Small intestine (tissue), 7 donors: ENCODE measurements at regions not wholly inside any gene's neighbourhood (a gene's known extent, or its start where the extent isn't known, plus 50 kb on each side); places are given as distances from the start of the nearest gene placed in this dataset.

Source experiments
- DNase-seq, 2 donors: peaks; one replicate each; pipeline versions ENCODE4 v3.0.0 to v3.0.0-alpha.2; 2013
- FAIRE-seq: peaks from 2 replicates; lab custom pipeline; 2012; peaks lifted over from hg19 to GRCh38; lab: Jason Lieb, UNC
- H3K27ac ChIP-seq, 3 donors: one replicate each; pipeline ENCODE4 v1.5.1; 2013; ENCODE audit warnings: low read length in 2 of 3, mild to moderate bottlenecking in 2 of 3, control low read depth in 1 of 3, inconsistent platforms in 1 of 3, low read depth in 1 of 3, moderate library complexity in 1 of 3
- H3K27me3 ChIP-seq, 3 donors: one replicate each; pipeline ENCODE4 v1.6.1; 2013; ENCODE audit warnings: low read length in 3 of 3, inconsistent platforms in 1 of 3; ENCODE audit not compliant: control insufficient read depth in 3 of 3, insufficient read depth in 3 of 3
- H3K36me3 ChIP-seq, 3 donors: one replicate each; pipeline ENCODE4 v1.6.1; 2013; ENCODE audit warnings: low read length in 3 of 3, inconsistent platforms in 1 of 3, low read depth in 1 of 3, mild to moderate bottlenecking in 1 of 3, moderate library complexity in 1 of 3; ENCODE audit not compliant: control insufficient read depth in 3 of 3, insufficient read depth in 2 of 3
- H3K4me1 ChIP-seq, 3 donors: one replicate each; pipeline ENCODE4 v1.6.1; 2013; ENCODE audit warnings: low read length in 2 of 3, inconsistent platforms in 1 of 3, low read depth in 1 of 3, mild to moderate bottlenecking in 1 of 3, moderate library complexity in 1 of 3; ENCODE audit not compliant: control insufficient read depth in 3 of 3, insufficient read depth in 2 of 3
- H3K4me3 ChIP-seq, 3 donors: one replicate each; pipeline ENCODE4 v1.5.1; 2013; ENCODE audit warnings: low read length in 3 of 3, control low read depth in 1 of 3, inconsistent platforms in 1 of 3, low read depth in 1 of 3, mild to moderate bottlenecking in 1 of 3, moderate library complexity in 1 of 3
- H3K9me3 ChIP-seq, 2 donors: one replicate each; pipeline ENCODE4 v1.6.1; 2013; ENCODE audit warnings: low read depth in 1 of 2, low read length in 1 of 2; ENCODE audit not compliant: control insufficient read depth in 2 of 2, insufficient read depth in 1 of 2
- WGBS, 3 donors: extraction: QIAGEN DNeasy Blood & Tissue Kit; methylation state at CpG; one replicate each; pipeline ENCODE4 v1.1.7; 2013; 5-methylcytosine and 5-hydroxymethylcytosine counted together
- donor health status: healthy with polysubstance abuse.
- donor health status: control.
- donor health status: control.
- donor health status: Bipolar disorder and iron deficiency.
- donor health status: healthy.

DNA sequence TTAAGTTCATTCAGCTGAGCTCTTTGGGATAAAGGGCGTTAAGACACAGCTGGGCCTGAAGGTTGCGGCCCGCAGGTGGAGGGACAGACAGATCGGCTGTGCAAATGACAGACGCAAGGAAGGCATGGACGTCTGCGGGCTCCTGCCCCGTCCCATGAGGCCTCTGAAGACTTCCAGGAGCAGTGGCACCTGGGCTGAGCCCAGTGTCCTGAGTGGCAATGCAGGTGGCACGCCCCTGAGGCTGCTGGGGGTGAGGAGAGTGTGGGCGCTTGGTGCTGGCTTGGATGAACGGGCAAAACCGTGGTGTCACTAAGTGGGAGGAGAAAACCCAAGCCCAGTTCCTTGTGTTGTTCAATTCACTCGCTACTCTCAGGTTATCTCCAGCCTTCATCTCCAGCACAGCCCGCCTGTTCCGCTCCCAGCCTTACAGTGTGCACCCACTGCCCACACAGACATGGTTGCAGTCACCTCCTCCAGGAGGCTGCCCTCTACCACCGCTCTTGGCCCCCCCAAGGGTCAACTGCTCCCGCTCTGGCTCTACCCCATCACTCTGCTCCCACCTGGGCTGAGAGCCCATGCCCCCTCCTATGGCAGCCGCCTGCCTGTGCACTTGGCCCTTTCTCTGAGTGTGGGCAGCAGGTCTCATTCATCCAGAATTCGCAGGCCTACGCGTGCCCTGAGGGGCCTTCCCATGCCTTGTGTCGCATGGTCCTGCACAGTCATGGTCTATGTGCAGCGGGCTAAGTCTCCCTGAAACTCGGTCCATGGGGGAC, 50.3 kb downstream of the PTGR3 start:
- H3K4me1 ChIP-seq: no peaks in the 10 kb centered on the region
- no peak overlapping the region for H3K27ac ChIP-seq
- H3K36me3 ChIP-seq: no peaks in the 10 kb centered on the region
- 92 to 95% (median 93%) methylated on average over 24 of the region's 24 CpGs for WGBS, 3 donors
- FAIRE-seq: no peak
- no peak for DNase-seq
- H3K9me3 ChIP-seq: peaks cover 0 to 18% of the 10 kb centered on the region in 2 donors
- H3K4me3 ChIP-seq: no peak overlapping the region
- peaks cover 0 to 7% (median 0%) of the 10 kb centered on the region in 3 donors for H3K27me3 ChIP-seq

DNA sequence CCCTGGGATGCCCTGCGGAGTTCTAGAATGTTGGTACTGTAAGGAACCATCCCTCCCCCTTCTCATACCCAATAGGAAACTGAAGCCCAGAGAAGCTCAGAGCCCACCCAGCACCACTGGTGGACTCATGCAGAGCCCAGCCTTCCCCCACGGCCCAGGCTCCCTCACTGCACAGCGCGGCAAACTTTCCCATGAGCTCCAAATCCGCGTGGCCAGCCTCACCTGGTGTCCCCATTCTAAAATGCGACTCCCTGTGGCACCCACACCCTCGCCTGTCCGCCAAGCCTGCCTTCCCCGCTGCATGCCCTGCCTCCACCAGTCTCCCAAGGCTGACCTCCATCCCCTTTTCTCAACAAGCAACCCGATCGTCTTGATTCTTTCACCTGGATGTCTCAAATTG, 51.1 kb downstream of the PTGR3 start:
- Histone ChIP-seq H3K4me1 (no peaks in the 10 kb centered on the region), H3K27me3 (peaks cover 0 to 7% (median 0%) of the 10 kb centered on the region in 3 donors), H3K36me3 (no peaks in the 10 kb centered on the region), H3K4me3 (no peak overlapping the region), H3K9me3 (peaks cover 0 to 18% of the 10 kb centered on the region in 2 donors), H3K27ac (no peak overlapping the region)
- no peak for DNase-seq
- no peak for FAIRE-seq
- WGBS, 3 donors: 87 to 97% (median 95%) methylated on average over 12 of the region's 12 CpGs

DNA sequence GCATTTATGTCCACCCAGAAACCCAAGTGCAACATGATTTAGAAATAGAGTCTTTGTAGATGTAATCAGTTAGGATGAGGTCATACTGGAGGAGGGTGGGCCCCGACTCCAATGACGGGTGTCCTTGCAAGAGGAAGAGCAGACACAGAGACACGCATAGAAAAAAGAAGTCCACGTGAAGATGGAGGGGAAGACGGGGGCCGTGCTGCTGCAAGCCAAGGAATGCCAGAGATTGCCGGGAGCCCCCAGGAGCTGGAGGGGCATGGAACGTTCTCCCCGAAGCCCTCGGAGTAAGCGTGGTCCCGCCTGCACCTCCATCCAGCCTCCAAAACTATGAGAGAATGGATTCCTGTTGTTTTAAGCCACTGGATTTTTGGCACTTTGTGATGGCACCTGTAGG, 51.6 kb downstream of the PTGR3 start:
- H3K9me3 ChIP-seq: peaks cover 0 to 18% of the 10 kb centered on the region in 2 donors
- H3K27ac ChIP-seq: no peak overlapping the region
- 91 to 93% (median 92%) methylated on average over 12 of the region's 12 CpGs for WGBS, 3 donors
- FAIRE-seq (no peak), DNase-seq (no peak)
- no peaks in the 10 kb centered on the region for H3K36me3 ChIP-seq
- H3K4me1 ChIP-seq: no peaks in the 10 kb centered on the region
- H3K27me3 ChIP-seq: peaks cover 0 to 7% (median 0%) of the 10 kb centered on the region in 3 donors
- no peak overlapping the region for H3K4me3 ChIP-seq

DNA sequence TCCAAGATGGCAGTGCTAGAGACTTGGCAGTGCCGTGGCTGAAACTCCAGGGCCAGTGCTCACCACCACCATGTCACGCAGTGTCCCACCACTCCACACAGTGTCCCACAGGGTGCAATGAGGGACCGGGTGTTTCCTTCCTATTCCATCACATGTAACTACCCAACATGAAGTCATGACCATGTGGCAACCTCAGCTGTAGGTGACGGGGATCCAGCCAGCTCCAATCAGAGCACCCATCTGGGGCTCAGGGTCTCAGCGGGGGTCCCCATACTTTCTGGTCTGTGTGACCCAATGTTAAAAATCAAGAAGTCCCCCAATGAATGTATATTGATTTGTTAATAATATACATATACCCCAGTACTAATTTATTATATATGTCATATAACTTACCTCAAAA, 52.1 kb downstream of the PTGR3 start:
- WGBS, 3 donors: 91 to 93% (median 92%) methylated on average over 5 of the region's 5 CpGs
- Histone ChIP-seq H3K4me1 (no peaks in the 10 kb centered on the region), H3K36me3 (no peaks in the 10 kb centered on the region), H3K4me3 (no peak overlapping the region), H3K9me3 (peaks cover 0 to 18% of the 10 kb centered on the region in 2 donors), H3K27ac (no peak overlapping the region), H3K27me3 (peaks cover 0 to 7% (median 0%) of the 10 kb centered on the region in 3 donors)
- DNase-seq (no peak), FAIRE-seq (no peak)

DNA sequence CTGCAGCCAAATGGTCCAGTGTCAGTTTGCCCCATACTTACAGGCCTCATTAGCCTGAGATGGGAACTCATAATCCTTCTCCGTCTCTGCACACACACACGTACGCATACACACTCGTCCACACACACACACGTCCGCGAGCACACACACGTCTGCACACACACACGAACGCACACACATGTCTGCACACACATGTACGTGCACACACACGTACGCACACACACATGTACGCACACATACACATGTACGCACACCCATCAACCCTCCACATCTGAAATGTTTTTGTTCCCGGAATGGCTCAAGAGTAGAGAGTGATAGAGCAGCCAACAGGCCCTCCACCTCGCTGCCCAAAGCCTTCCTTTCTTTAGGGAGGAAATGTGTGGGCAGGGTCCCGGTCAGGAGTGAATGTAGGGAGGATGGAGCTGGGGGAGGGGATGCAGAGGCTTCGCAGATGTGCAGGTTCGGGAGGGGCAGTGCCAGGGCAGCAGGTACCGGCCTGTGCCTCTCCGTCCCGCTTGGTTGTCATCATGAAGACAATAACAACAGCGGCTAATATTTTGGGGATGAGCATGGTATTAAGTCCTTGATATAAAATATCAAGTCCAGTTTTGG, 52.7 kb downstream of the PTGR3 start:
- no peak for DNase-seq
- H3K27ac ChIP-seq: no peak overlapping the region
- H3K4me3 ChIP-seq: no peak overlapping the region
- H3K36me3 ChIP-seq: no peaks in the 10 kb centered on the region
- 92 to 96% (median 92%) methylated on average over 24 of the region's 24 CpGs for WGBS, 3 donors
- peaks cover 0 to 18% of the 10 kb centered on the region in 2 donors for H3K9me3 ChIP-seq
- H3K27me3 ChIP-seq: peaks cover 0 to 7% (median 0%) of the 10 kb centered on the region in 3 donors
- FAIRE-seq: no peak
- no peaks in the 10 kb centered on the region for H3K4me1 ChIP-seq

DNA sequence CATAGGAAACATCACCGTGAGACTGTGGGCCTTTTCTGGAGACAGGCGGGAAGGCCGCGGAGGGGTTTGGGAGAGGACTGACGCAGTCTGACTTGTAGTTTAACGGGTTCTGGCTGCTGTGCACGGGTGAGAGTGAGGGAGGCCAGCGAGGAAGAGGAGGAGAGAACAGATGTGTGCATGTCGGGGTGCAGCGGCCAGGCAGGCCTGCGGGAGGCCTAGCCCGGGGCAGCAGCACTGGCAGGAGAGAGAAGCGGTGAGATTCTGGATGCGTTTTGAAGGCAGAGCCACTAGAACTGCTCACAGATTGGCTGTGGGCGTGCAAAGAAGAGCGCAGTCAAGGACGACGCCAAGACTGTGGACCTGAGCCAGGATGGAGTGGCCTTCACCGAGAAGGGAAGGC, 53.9 kb downstream of the PTGR3 start:
- FAIRE-seq (no peak), DNase-seq (no peak)
- Histone ChIP-seq H3K27me3 (peaks cover 0 to under 1% (median 0%) of the 10 kb centered on the region in 3 donors), H3K4me3 (no peak overlapping the region), H3K9me3 (peaks cover 0 to 18% of the 10 kb centered on the region in 2 donors), H3K36me3 (no peaks in the 10 kb centered on the region), H3K4me1 (no peaks in the 10 kb centered on the region), H3K27ac (no peak overlapping the region)
- 93 to 97% (median 94%) methylated on average over 19 of the region's 19 CpGs for WGBS, 3 donors

DNA sequence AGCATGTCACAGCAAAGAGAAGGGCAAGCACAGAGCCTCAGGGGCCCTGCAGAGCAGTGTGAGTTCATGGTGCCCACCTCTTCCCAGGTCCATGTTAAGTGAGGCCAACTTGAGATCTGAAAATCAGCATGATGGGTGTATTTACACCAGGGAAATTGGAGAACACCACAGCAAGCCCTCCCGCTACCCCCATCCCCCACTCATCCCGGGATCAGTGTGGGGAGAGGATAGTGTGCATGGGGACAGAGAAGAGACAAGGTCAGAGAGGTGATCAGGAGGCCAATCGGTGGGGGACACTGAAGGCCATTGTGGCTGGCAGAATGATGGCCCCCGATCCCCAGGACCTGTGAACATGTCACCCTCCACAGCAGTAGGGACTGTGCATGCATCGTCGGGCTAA, 54.7 kb downstream of the PTGR3 start:
- FAIRE-seq (no peak), DNase-seq (no peak)
- Histone ChIP-seq H3K36me3 (no peaks in the 10 kb centered on the region), H3K27me3 (no peaks in the 10 kb centered on the region), H3K27ac (no peak overlapping the region), H3K4me3 (no peak overlapping the region), H3K9me3 (peaks cover 0 to 18% of the 10 kb centered on the region in 2 donors), H3K4me1 (no peaks in the 10 kb centered on the region)
- WGBS, 3 donors: 91 to 94% (median 94%) methylated on average over 6 of the region's 6 CpGs

DNA sequence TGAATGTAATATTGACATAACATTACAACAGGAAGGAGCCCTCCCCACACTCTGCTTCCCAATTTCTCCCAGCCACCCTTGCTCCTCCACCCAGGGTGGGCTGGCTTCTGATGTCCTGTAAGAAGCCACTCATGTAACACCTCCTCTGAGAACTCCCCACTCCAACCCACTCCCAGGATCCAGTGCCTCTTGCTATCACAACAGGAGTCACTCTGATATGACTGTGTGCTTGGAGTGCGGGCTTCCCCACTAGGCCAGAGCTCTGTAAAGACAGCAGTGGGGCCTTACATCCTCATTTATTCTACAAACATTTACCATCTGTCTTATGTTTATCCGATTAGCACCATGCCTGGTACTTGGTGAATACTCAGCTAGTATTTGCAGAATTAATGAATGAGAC, 65.1 kb downstream of the PTGR3 start:
- no peak overlapping the region for H3K27ac ChIP-seq
- no peaks in the 10 kb centered on the region for H3K4me1 ChIP-seq
- peaks cover 0 to 4% of the 10 kb centered on the region in 2 donors for H3K9me3 ChIP-seq
- FAIRE-seq (no peak), DNase-seq (no peak)
- no peaks in the 10 kb centered on the region for H3K27me3 ChIP-seq
- no peaks in the 10 kb centered on the region for H3K36me3 ChIP-seq
- H3K4me3 ChIP-seq: no peak overlapping the region
- WGBS, 3 donors: 86 to 96% (median 92%) methylated on average over 2 of the region's 2 CpGs
